Prostate gland (tissue), 2 donors: ENCODE measurements at regions not wholly inside any gene's neighbourhood (a gene's known extent, or its start where the extent isn't known, plus 50 kb on each side); places are given as distances from the start of the nearest gene placed in this dataset.

Source experiments
- DNase-seq: peaks from one replicate; pipeline ENCODE4 v3.0.0-alpha.2; 2019; ENCODE audit warnings: low spot score
- H3K27ac ChIP-seq, 2 donors: fragments of 200-600 bp; sonication (generic); 2 replicates each; pipeline ENCODE4 v1.5.1; 2017 to 2019
- H3K27me3 ChIP-seq: fragments of 200-600 bp; sonication (generic); replicated peaks from 2 replicates; pipeline ENCODE4 v1.5.1; 2019; ENCODE audit not compliant: insufficient read depth
- H3K36me3 ChIP-seq, 2 donors: fragments of 200-600 bp; sonication (generic); 1 replicate in 1 of 2; 2 replicates in 1 of 2; pipeline versions ENCODE4 v1.5.1 to v1.8.1; 2017 to 2019
- H3K4me1 ChIP-seq: fragments of 200-600 bp; sonication (generic); replicated peaks from 2 replicates; pipeline ENCODE4 v1.5.1; 2019
- H3K4me3 ChIP-seq, 2 donors: fragments of 200-600 bp; sonication (generic); 2 replicates each; pipeline ENCODE4 v1.5.1; 2017 to 2019
- H3K9me3 ChIP-seq: fragments of 200-600 bp; sonication (generic); 2 replicates; pipeline ENCODE4 v1.5.1; 2017
- POLR2A ChIP-seq: fragments of 450-650 bp; IDR thresholded peaks from one replicate; pipeline ENCODE4 v1.6.1; 2016; ENCODE audit warnings: antibody characterized with exemption, mild to moderate bottlenecking
- POLR2AphosphoS5 ChIP-seq: sonication (generic); formaldehyde crosslinking; IDR thresholded peaks from one replicate; pipeline ENCODE4 v1.6.1; 2017; ENCODE audit warnings: antibody characterized with exemption
- WGBS: methylation state at CpG from one replicate; pipeline ENCODE4 v1.1.5; 2018; 5-methylcytosine and 5-hydroxymethylcytosine counted together
- intact Hi-C: fragments of 100-400 bp; cut with DNase I; formaldehyde crosslinking; loops from one replicate; pipeline ENCODE4 v1.14.2; 2022
- TF ChIP-seq, protein P1 (sequence below), 4 experiments: fragments of 200-600 bp in 2 of 4; fragments of 450-650 bp in 2 of 4; sonication (generic) in 2 of 4; IDR thresholded peaks; 1 replicate in 3 of 4; 2 replicates in 1 of 4; pipeline ENCODE4 v1.5.1; 2016 to 2019; ENCODE audit warnings: antibody characterized with exemption in 4 of 4, mild to moderate bottlenecking in 2 of 4, moderate library complexity in 2 of 4

DNA sequence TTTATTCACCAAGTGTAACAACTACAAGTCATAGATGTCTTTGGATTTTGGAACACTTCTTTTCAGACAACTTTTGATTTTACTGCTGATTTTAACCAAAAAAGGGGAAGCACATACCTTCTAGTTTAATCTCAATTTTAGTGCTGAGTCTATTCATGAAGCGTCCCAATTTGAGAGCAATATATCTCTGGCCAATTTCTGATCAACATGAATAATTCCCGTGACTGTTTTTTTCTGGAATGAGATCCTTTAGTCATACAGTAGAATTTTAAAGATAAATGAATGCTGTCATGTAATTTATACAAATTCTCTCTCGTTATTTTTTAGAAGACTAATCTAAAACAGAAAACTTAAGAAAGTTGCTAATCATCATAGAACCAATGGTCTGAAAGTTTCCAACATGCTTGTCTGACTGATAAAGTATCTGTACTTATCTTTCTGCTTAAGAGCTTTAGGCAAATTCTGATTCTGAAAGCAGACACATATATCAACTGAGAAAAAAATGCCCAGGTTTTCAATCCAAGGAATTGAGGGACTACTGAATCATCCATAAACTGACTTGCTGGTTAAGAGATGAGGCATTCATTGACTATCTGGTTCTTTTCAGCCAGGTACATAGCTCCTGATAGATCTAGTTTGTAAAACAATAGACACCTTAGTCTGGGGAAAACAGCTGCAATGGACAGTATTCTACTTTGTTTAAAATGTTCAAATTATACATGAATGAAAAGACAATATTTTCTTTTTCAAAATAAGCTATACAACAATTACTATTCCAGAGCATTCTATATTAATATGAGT is 657.5 kb downstream of the RFPL4B start:
- Histone ChIP-seq H3K27ac (no peak overlapping the region), H3K9me3 (no peaks in the 10 kb centered on the region), H3K4me1 (no peaks in the 10 kb centered on the region), H3K4me3 (no peak overlapping the region), H3K36me3 (no peaks in the 10 kb centered on the region), H3K27me3 (no peaks in the 10 kb centered on the region)
- 87% methylated on average over 3 of the region's 3 CpGs for WGBS
- intact Hi-C loops: no loop called here
- no peak for DNase-seq
- TF ChIP-seq POLR2AphosphoS5: no peak
- no peak for TF ChIP-seq POLR2A
- TF ChIP-seq, protein P1, sequence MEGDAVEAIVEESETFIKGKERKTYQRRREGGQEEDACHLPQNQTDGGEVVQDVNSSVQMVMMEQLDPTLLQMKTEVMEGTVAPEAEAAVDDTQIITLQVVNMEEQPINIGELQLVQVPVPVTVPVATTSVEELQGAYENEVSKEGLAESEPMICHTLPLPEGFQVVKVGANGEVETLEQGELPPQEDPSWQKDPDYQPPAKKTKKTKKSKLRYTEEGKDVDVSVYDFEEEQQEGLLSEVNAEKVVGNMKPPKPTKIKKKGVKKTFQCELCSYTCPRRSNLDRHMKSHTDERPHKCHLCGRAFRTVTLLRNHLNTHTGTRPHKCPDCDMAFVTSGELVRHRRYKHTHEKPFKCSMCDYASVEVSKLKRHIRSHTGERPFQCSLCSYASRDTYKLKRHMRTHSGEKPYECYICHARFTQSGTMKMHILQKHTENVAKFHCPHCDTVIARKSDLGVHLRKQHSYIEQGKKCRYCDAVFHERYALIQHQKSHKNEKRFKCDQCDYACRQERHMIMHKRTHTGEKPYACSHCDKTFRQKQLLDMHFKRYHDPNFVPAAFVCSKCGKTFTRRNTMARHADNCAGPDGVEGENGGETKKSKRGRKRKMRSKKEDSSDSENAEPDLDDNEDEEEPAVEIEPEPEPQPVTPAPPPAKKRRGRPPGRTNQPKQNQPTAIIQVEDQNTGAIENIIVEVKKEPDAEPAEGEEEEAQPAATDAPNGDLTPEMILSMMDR (IDR thresholded peaks at IDR 0.05): no peak

DNA sequence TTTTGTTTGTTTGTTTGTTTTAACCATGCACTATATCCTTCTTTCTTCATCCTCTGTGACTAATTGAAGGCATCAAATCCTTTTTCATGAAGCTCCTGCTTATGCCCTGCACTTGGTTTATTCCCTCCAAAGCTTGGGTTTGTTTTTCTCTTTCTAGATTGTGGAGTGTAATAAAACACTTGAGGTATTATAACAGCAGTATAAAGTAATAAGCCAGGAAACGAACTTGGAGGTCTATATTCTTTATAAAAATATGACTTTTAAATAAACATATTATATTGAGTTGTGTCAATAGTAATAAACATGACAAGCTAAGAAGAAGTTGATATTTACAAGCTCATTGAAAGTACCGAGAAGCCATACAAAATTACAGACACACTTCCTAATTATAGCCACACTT is 659.4 kb downstream of the RFPL4B start:
- Histone ChIP-seq H3K27ac (no peak overlapping the region), H3K27me3 (no peaks in the 10 kb centered on the region), H3K4me1 (no peaks in the 10 kb centered on the region), H3K9me3 (no peaks in the 10 kb centered on the region), H3K36me3 (no peaks in the 10 kb centered on the region), H3K4me3 (no peak overlapping the region)
- TF ChIP-seq POLR2A (no peak), POLR2AphosphoS5 (no peak)
- TF ChIP-seq, protein P1 (IDR thresholded peaks at IDR 0.05): no peak
- 63% methylated on average over 2 of the region's 2 CpGs for WGBS
- intact Hi-C loops: no loop called here
- no peak for DNase-seq

DNA sequence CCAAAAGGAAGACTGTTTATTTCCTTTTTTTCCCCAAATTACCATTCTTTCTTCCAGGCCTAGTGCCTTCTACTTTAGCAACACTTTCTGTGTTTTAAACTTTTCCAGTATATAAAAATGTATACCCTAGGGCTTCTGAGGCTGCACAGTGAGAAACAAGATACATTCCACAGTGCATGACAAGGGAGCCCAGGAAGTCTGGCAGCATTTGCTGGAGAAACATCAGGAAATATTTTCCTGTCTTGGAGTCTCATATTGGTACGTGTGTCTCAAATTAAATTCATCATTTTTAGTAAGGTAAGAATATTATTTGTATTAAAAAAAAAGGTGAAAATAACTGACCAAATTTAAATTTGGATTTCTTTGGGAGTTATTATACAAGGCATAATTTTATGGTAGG is 662.6 kb downstream of the RFPL4B start:
- TF ChIP-seq POLR2AphosphoS5 (no peak), POLR2A (no peak)
- TF ChIP-seq, protein P1 (IDR thresholded peaks at IDR 0.05): no peak
- Histone ChIP-seq H3K4me1 (no peaks in the 10 kb centered on the region), H3K27me3 (no peaks in the 10 kb centered on the region), H3K27ac (no peak overlapping the region), H3K36me3 (no peaks in the 10 kb centered on the region), H3K9me3 (no peaks in the 10 kb centered on the region), H3K4me3 (no peak overlapping the region)
- WGBS: 57% methylated on average over 1 of the region's 1 CpG
- DNase-seq: no peak
- intact Hi-C loops: no loop called here

DNA sequence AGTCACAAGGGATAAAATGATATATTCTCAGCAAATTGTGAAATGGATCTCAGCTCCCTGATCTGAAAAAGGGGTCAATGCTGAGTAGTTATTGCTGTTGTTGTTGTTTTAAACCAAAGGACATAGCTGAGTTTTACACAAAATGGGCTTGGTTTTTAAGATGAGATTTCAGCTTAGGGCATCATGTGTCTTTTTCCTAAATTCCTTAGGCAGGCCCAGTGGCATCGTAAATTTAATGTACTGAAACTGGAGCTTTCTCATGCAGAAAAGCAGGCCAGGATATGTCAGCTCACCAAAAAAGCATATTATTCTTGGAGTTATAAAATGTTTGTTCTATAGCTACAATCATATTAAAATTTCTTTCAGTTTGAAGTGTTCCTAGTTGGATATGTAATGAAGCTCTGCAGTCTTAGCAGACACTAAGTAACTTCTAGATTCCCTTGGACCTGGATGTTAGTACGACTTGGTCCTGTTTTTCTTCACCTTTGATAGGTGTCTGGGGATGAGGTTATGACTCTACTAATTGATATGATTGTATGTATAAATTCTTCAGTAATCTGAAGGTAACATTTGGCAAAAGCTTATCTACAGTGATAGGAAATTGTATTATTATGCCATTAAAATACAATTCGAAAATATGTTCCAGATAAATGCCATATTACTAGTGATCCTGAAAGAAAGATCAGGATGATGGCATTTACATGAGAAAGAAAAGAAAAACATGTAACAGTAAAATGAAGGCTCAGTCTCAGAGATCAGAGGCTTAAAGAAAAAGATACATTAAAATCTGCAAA is 663.3 kb downstream of the RFPL4B start:
- Histone ChIP-seq H3K4me1 (no peaks in the 10 kb centered on the region), H3K27ac (no peak overlapping the region), H3K27me3 (no peaks in the 10 kb centered on the region), H3K36me3 (no peaks in the 10 kb centered on the region), H3K9me3 (no peaks in the 10 kb centered on the region), H3K4me3 (no peak overlapping the region)
- WGBS: 90% methylated on average over 3 of the region's 3 CpGs
- intact Hi-C loops: no loop called here
- no peak for TF ChIP-seq POLR2AphosphoS5
- TF ChIP-seq POLR2A: no peak
- TF ChIP-seq, protein P1 (IDR thresholded peaks at IDR 0.05): no peak
- no peak for DNase-seq
